GM06990 (cell line): ENCODE measurements at regions not wholly inside any gene's neighbourhood (a gene's known extent, or its start where the extent isn't known, plus 50 kb on each side); places are given as distances from the start of the nearest gene placed in this dataset.
"Not testable (repeated sequence)": the region's sequence is repeated elsewhere in the genome, so short reads cannot be mapped to it uniquely, and the experiment has no call there.

Experiments used
- DNase-seq: peaks from one replicate; pipeline ENCODE4 v3.0.0-alpha.2; 2011; ENCODE audit not compliant: insufficient read length; ENCODE audit errors: extremely low read depth
- H3K27me3 ChIP-seq: replicated peaks from 2 replicates; pipeline ENCODE4 v1.6.0; 2011; ENCODE audit warnings: low read length; ENCODE audit not compliant: control insufficient read depth, insufficient read depth
- H3K36me3 ChIP-seq: 2 replicates; pipeline ENCODE4 v1.5.1; 2011; ENCODE audit warnings: low read length; ENCODE audit not compliant: control insufficient read depth, insufficient read depth
- H3K4me3 ChIP-seq: replicated peaks from 2 replicates; pipeline ENCODE4 v1.5.1; 2011; ENCODE audit warnings: low read depth, mild to moderate bottlenecking, control low read depth, low read length
- CTCF ChIP-seq: IDR thresholded peaks from 2 replicates; pipeline ENCODE4 v1.5.1; 2011; ENCODE audit warnings: low read length, control low read depth, mild to moderate bottlenecking, inconsistent platforms; ENCODE audit not compliant: insufficient read depth, poor library complexity, severe bottlenecking

- Histone ChIP-seq H3K27me3 (no peaks in the 10 kb centered on the region), H3K4me3 (no peak overlapping the region), H3K36me3 (no peaks in the 10 kb centered on the region)
- peak; percentile 80 for TF ChIP-seq CTCF
- DNase-seq = no peak
Measured at GRCh38 chr22:22959147-22959827, 71.7 kb downstream of the IGLL5 start.

DNA sequence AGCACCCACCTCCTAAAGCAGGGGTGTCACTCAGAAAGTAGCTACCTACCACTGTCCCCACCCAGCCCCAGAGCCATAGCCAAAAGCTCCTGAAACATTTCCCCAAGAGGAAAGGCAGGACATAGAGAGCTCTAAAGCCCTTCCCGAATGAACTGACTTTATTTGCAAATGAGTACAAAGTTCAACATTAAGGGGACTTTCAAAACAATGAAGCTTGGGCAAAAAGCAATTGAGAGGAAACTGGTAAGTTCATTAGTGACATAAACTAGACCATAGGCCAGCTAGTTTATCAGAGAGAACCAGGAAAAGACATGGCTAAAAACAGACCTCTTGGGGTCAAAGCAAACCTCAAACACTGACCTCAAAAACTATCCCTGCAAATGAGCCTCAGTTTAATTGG is 72.7 kb downstream of the IGLL5 start:
- Histone ChIP-seq H3K36me3 (no peaks in the 10 kb centered on the region), H3K27me3 (no peaks in the 10 kb centered on the region), H3K4me3 (no peak overlapping the region)
- TF ChIP-seq CTCF = no peak
- DNase-seq = no peak

DNA sequence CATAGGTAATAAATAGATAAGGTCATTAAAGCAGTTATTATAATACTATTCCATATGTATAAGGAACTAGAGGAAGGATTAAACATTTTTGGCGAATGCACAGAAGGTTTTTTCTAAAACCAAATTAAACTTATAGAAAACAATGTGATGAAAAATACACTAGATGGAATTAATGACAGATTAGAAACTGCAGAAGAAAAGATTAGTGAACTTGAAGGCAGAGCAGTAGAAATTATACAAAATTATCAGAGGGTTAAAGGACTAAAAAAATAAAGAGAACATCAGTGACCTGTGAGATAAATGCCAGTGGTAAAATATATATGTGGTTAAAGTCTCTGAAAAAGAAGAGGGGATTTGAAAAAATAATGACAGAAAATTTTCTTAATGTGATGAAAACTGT is 74.0 kb downstream of the IGLL5 start:
- H3K27me3 ChIP-seq = no peaks in the 10 kb centered on the region
- no peak for TF ChIP-seq CTCF
- no peak for DNase-seq
- H3K36me3 ChIP-seq = no peaks in the 10 kb centered on the region
- no peak overlapping the region for H3K4me3 ChIP-seq

GRCh38 chr22:22968366-22968765 is 80.8 kb downstream of the IGLL5 start:
- H3K4me3 ChIP-seq = no peak overlapping the region
- no peaks in the 10 kb centered on the region for H3K36me3 ChIP-seq
- no peak for DNase-seq
- no peaks in the 10 kb centered on the region for H3K27me3 ChIP-seq
- no peak for TF ChIP-seq CTCF

- H3K4me3 ChIP-seq = not testable (repeated sequence)
Measured at GRCh38 chr22:22972605-22973004, 85.0 kb downstream of the IGLL5 start.

GRCh38 chr22:22973336-22973735 is 85.7 kb downstream of the IGLL5 start:
- no peak overlapping the region for H3K4me3 ChIP-seq
- no peak for DNase-seq

More at GRCh38 chr22:22972605-22973004, 85.0 kb downstream of the IGLL5 start:
- not testable (repeated sequence) for DNase-seq, H3K27me3 ChIP-seq, H3K36me3 ChIP-seq

More at GRCh38 chr22:22973336-22973735, 85.7 kb downstream of the IGLL5 start:
- Histone ChIP-seq H3K27me3 (no peaks in the 10 kb centered on the region), H3K36me3 (no peaks in the 10 kb centered on the region)
- no peak for TF ChIP-seq CTCF
